Uterus (tissue), 2 donors: ENCODE measurements at regions not wholly inside any gene's neighbourhood (a gene's known extent, or its start where the extent isn't known, plus 50 kb on each side); places are given as distances from the start of the nearest gene placed in this dataset.

Source experiments
- CTCF ChIP-seq, 4 experiments: fragments of 200-600 bp in 2 of 4; fragments of 450-650 bp in 2 of 4; sonication (generic) in 2 of 4; IDR thresholded peaks; one replicate each; pipeline ENCODE4 v1.5.1; 2016 to 2019; ENCODE audit warnings: antibody characterized with exemption in 4 of 4, mild to moderate bottlenecking in 2 of 4, moderate library complexity in 1 of 4
- POLR2A ChIP-seq, 2 donors: fragments of 450-650 bp; IDR thresholded peaks; one replicate each; pipeline ENCODE4 v1.6.1; 2016; ENCODE audit warnings: antibody characterized with exemption in 2 of 2, mild to moderate bottlenecking in 1 of 2, moderate library complexity in 1 of 2

- TF ChIP-seq CTCF (IDR thresholded peaks at IDR 0.05) (no peak), POLR2A (IDR thresholded peaks at IDR 0.05) (no peak)
These were observed 628.8 kb upstream of the CITED2 start for GRCh38 chr6:140003217-140003616.
